NCI-H2171 treated with DMSO at 0.1 percent for 48 hours (cell line): ENCODE measurements at regions not wholly inside any gene's neighbourhood (a gene's known extent, or its start where the extent isn't known, plus 50 kb on each side); places are given as distances from the start of the nearest gene placed in this dataset.
"Not testable (repeated sequence)": the region's sequence is repeated elsewhere in the genome, so short reads cannot be mapped to it uniquely, and the experiment has no call there.

Source experiments
- DNase-seq: peaks from one replicate; lab custom pipeline; 2025; lab: John Stamatoyannopoulos, UW

- DNase-seq, result not testable (repeated sequence)
These were observed 78.8 kb upstream of the SFSWAP start for GRCh38 chr12:131631889-131632651.

GRCh38 chr12:131632652-131633023 lies 78.3 kb upstream of the SFSWAP start:
- DNase-seq, result not testable (repeated sequence)

- not testable (repeated sequence) for DNase-seq
These were observed 77.3 kb upstream of the SFSWAP start for GRCh38 chr12:131633610-131634009.

- no peak for DNase-seq
These were observed 76.9 kb upstream of the SFSWAP start for GRCh38 chr12:131634037-131634436.

- not testable (repeated sequence) for DNase-seq
These were observed 75.9 kb upstream of the SFSWAP start for GRCh38 chr12:131635012-131635411.

GRCh38 chr12:131635491-131636122 lies 75.3 kb upstream of the SFSWAP start:
- DNase-seq, result no peak

GRCh38 chr12:131636266-131636665 lies 74.6 kb upstream of the SFSWAP start:
- DNase-seq, result no peak

- DNase-seq, result no peak
These were observed 73.7 kb upstream of the SFSWAP start for GRCh38 chr12:131636940-131637750.

- no peak for DNase-seq
These were observed 72.9 kb upstream of the SFSWAP start for GRCh38 chr12:131637986-131638385.

GRCh38 chr12:131639270-131639940 lies 71.5 kb upstream of the SFSWAP start:
- no peak for DNase-seq

GRCh38 chr12:131640525-131640924 lies 70.4 kb upstream of the SFSWAP start:
- DNase-seq, result peak; percentile 76

GRCh38 chr12:131641315-131641714 lies 69.6 kb upstream of the SFSWAP start:
- DNase-seq, result no peak

GRCh38 chr12:131642101-131642540 lies 68.8 kb upstream of the SFSWAP start:
- no peak for DNase-seq

- DNase-seq, result no peak
These were observed 68.1 kb upstream of the SFSWAP start for GRCh38 chr12:131642771-131643170.

- DNase-seq, result no peak
These were observed 67.0 kb upstream of the SFSWAP start for GRCh38 chr12:131643631-131644452.

- no peak for DNase-seq
These were observed 66.4 kb upstream of the SFSWAP start for GRCh38 chr12:131644481-131644880.

GRCh38 chr12:131644917-131645316 lies 66.0 kb upstream of the SFSWAP start:
- DNase-seq, result not testable (repeated sequence)

- not testable (repeated sequence) for DNase-seq
These were observed 65.3 kb upstream of the SFSWAP start for GRCh38 chr12:131645557-131645956.

- DNase-seq, result not testable (repeated sequence)
These were observed 64.4 kb upstream of the SFSWAP start for GRCh38 chr12:131646444-131646843.

GRCh38 chr12:131647667-131648066 lies 63.2 kb upstream of the SFSWAP start:
- no peak for DNase-seq
